ENCODE measurements at regions not wholly inside any gene's neighbourhood (a gene's known extent, or its start where the extent isn't known, plus 50 kb on each side); places are given as distances from the start of the nearest gene placed in this dataset.

GRCh38 chr13:37365496-37365895 is 233.1 kb downstream of the POSTN start:
- DNase-seq (ENCODE audit: low read depth in 1 of 2, low spot score in 1 of 2), result no peak
- FAIRE-seq, result no peak
- no peak for TF ChIP-seq REST (IDR thresholded peaks at IDR 0.05)
- no peak for TF ChIP-seq ZNF302 (CRISPR knock-in tag; IDR thresholded peaks at IDR 0.05)
- no peak for TF ChIP-seq KDM1A (IDR thresholded peaks at IDR 0.05; ENCODE audit: low read depth)
- TF ChIP-seq FOXS1 (CRISPR knock-in tag; IDR thresholded peaks at IDR 0.05), result no peak
- TF ChIP-seq CBX2 (IDR thresholded peaks at IDR 0.05; ENCODE audit: borderline replicate concordance, low read depth), result no peak
- TF ChIP-seq EHMT2 (IDR thresholded peaks at IDR 0.05; ENCODE audit: low read depth), result no peak
- WGBS (ENCODE audit: missing lambda C conversion rate), result 3% methylated on average over 2 of the region's 2 CpGs
- no peaks in the 10 kb centered on the region for H3K9me3 ChIP-seq
- H3K4me2 ChIP-seq, result no peak overlapping the region
- no peak for ATAC-seq
- ChIA-PET POLR2A (no interaction called here), CTCF (no interaction called here)
- H3K4me1 ChIP-seq, result no peaks in the 10 kb centered on the region
- H3K27ac ChIP-seq, result no peak overlapping the region
- H3K4me3 ChIP-seq, result no peak overlapping the region

- no peak overlapping the region for H3K4me2 ChIP-seq
- no peak overlapping the region for H3K27ac ChIP-seq
- ChIA-PET POLR2A (no interaction called here), CTCF (no interaction called here)
- WGBS (ENCODE audit: missing lambda C conversion rate), result 0% methylated on average over 2 of the region's 2 CpGs
- TF ChIP-seq CHD2 (IDR thresholded peaks at IDR 0.05; ENCODE audit: low read length, partially characterized antibody) (no peak), MAFK (IDR thresholded peaks at IDR 0.05; ENCODE audit: partially characterized antibody) (no peak), POLR2A (IDR thresholded peaks at IDR 0.05; ENCODE audit: low read length) (no peak), ESRRA (IDR thresholded peaks at IDR 0.05; ENCODE audit: borderline replicate concordance, low read length) (no peak), CTCF (IDR thresholded peaks at IDR 0.05) (no peak)
- no peaks in the 10 kb centered on the region for H3K9me3 ChIP-seq
- FAIRE-seq (no peak), ATAC-seq (no peak), DNase-seq (ENCODE audit: low read depth in 1 of 2, low spot score in 1 of 2) (no peak)
- H3K4me1 ChIP-seq, result no peaks in the 10 kb centered on the region
- no peak overlapping the region for H3K4me3 ChIP-seq
These were observed 233.6 kb downstream of the POSTN start for GRCh38 chr13:37364956-37365355.

- Histone ChIP-seq H3K4me3 (no peak overlapping the region), H3K4me1 (no peaks in the 10 kb centered on the region), H3K4me2 (no peak overlapping the region), H3K9me3 (no peaks in the 10 kb centered on the region), H3K27ac (no peak overlapping the region)
- WGBS (ENCODE audit: missing lambda C conversion rate), result 52% methylated on average over 1 of the region's 1 CpG
- ChIA-PET CTCF (no interaction called here), POLR2A (no interaction called here)
- ATAC-seq, result no peak
- no peak for FAIRE-seq
- DNase-seq (ENCODE audit: low read depth in 1 of 2, low spot score in 1 of 2), result no peak
- TF ChIP-seq HES2 (IDR thresholded peaks at IDR 0.05) (no peak), MAZ (IDR thresholded peaks at IDR 0.05; ENCODE audit: borderline replicate concordance, low read depth, low read length) (no peak), NFE2L2 (conservative IDR thresholded peaks at IDR 0.05; ENCODE audit: low read length) (no peak), HOXB5 (CRISPR knock-in tag; IDR thresholded peaks at IDR 0.05) (no peak), FOSL2 (IDR thresholded peaks at IDR 0.05) (no peak), FOSL2 (CRISPR knock-in tag; IDR thresholded peaks at IDR 0.05) (no peak), EHMT2 (IDR thresholded peaks at IDR 0.05; ENCODE audit: low read depth) (no peak), REST (IDR thresholded peaks at IDR 0.05) (no peak), CHD4 (IDR thresholded peaks at IDR 0.05; ENCODE audit: borderline replicate concordance) (no peak), HDAC2 (IDR thresholded peaks at IDR 0.05) (no peak), CEBPB (IDR thresholded peaks at IDR 0.05) (no peak), ELK1 (IDR thresholded peaks at IDR 0.05; ENCODE audit: low read depth, low read length) (no peak), ZNF302 (CRISPR knock-in tag; IDR thresholded peaks at IDR 0.05) (no peak), KDM1A (IDR thresholded peaks at IDR 0.05; ENCODE audit: low read depth) (no peak), E2F6 (IDR thresholded peaks at IDR 0.05; ENCODE audit: borderline replicate concordance, low read depth) (no peak), POLR2AphosphoS2 (conservative IDR thresholded peaks at IDR 0.05; ENCODE audit: low read length) (no peak), RFX5 (IDR thresholded peaks at IDR 0.05) (no peak), KDM5A (IDR thresholded peaks at IDR 0.05) (no peak)
These were observed 234.6 kb downstream of the POSTN start for GRCh38 chr13:37364007-37364406.
